HEK293 (cell line): ENCODE measurements at regions not wholly inside any gene's neighbourhood (a gene's known extent, or its start where the extent isn't known, plus 50 kb on each side); places are given as distances from the start of the nearest gene placed in this dataset.

Experiments
- CTCF ChIP-seq: fragments of 450-650 bp; formaldehyde crosslinking; IDR thresholded peaks from 2 replicates; pipeline ENCODE4 v1.5.1; 2016; ENCODE audit warnings: missing biosample characterization, missing genetic modification characterization
- RBAK ChIP-seq: fragments of 450-650 bp; formaldehyde crosslinking; IDR thresholded peaks from 2 replicates; pipeline ENCODE4 v1.5.1; 2016; ENCODE audit warnings: missing biosample characterization, missing genetic modification characterization
- SP2 ChIP-seq: fragments of 450-650 bp; formaldehyde crosslinking; IDR thresholded peaks from 2 replicates; pipeline ENCODE4 v1.5.1; 2016; ENCODE audit warnings: missing biosample characterization, missing genetic modification characterization
- TRIM28 ChIP-seq: IDR thresholded peaks from 2 replicates; pipeline ENCODE4 v1.6.1; 2011; ENCODE audit warnings: low read length, control low read depth, borderline replicate concordance
- ZNF132 ChIP-seq: fragments of 450-650 bp; formaldehyde crosslinking; IDR thresholded peaks from 2 replicates; pipeline ENCODE4 v1.5.1; 2017; ENCODE audit warnings: missing biosample characterization, missing genetic modification characterization, borderline replicate concordance
- ZNF530 ChIP-seq: fragments of 450-650 bp; formaldehyde crosslinking; IDR thresholded peaks from 2 replicates; pipeline ENCODE4 v1.5.1; 2016; ENCODE audit warnings: low read depth, missing biosample characterization, missing genetic modification characterization
- TF ChIP-seq, protein P1 (sequence below): fragments of 450-650 bp; formaldehyde crosslinking; IDR thresholded peaks from 2 replicates; pipeline ENCODE4 v1.5.1; 2016; ENCODE audit warnings: missing biosample characterization, missing genetic modification characterization, borderline replicate concordance

DNA sequence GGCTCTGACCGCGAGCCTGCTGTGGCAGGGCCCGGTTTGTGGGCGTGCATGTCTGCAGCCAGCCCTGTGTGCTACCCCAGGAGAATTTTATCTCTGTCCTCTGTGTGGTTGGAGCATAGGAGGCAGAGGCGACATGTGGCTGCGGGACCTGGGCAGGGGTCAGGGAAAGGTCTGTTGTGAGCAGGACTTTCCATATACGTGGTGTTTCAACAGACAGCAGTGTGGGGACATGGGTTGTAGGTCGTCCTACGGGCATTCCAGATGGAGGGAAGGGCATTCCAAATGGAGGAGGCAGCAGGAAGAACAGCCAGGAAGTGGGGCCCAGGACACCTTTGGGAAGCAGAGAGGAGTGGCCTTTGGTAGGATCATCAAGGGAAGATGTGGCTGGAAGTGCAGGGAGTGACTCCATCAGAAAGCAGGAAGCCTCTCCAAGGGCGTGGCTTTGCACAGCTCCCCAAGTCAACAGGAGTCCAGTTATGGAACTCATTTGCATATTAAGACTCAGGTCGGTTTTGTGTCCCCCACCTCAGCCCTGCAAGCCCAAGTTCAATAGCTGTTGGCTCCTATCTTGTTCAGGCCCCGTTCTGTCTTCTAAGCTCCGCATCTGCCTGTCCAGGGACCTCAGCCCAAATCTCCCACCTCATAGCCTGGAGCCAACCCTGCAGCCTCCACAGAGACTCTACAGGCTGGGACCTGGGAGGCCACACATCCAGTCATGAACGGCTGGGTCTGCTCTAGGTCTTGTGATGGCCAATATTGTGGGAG lies 309.1 kb downstream of the MATN1 start:
- TF ChIP-seq CTCF, result no peak
- TF ChIP-seq ZNF132 (tag by site-specific recombination), result no peak
- TF ChIP-seq RBAK (tag by site-specific recombination), result no peak
- TF ChIP-seq SP2 (tag by site-specific recombination), result no peak
- TF ChIP-seq, protein P1, sequence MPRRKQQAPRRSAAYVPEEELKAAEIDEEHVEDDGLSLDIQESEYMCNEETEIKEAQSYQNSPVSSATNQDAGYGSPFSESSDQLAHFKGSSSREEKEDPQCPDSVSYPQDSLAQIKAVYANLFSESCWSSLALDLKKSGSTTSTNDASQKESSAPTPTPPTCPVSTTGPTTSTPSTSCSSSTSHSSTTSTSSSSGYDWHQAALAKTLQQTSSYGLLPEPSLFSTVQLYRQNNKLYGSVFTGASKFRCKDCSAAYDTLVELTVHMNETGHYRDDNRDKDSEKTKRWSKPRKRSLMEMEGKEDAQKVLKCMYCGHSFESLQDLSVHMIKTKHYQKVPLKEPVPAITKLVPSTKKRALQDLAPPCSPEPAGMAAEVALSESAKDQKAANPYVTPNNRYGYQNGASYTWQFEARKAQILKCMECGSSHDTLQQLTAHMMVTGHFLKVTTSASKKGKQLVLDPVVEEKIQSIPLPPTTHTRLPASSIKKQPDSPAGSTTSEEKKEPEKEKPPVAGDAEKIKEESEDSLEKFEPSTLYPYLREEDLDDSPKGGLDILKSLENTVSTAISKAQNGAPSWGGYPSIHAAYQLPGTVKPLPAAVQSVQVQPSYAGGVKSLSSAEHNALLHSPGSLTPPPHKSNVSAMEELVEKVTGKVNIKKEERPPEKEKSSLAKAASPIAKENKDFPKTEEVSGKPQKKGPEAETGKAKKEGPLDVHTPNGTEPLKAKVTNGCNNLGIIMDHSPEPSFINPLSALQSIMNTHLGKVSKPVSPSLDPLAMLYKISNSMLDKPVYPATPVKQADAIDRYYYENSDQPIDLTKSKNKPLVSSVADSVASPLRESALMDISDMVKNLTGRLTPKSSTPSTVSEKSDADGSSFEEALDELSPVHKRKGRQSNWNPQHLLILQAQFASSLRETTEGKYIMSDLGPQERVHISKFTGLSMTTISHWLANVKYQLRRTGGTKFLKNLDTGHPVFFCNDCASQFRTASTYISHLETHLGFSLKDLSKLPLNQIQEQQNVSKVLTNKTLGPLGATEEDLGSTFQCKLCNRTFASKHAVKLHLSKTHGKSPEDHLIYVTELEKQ (tag by site-specific recombination), result no peak
- TF ChIP-seq TRIM28, result no peak
- no peak for TF ChIP-seq ZNF530 (tag by site-specific recombination)
